ENCODE measurements at regions not wholly inside any gene's neighbourhood (a gene's known extent, or its start where the extent isn't known, plus 50 kb on each side); places are given as distances from the start of the nearest gene placed in this dataset.

DNA sequence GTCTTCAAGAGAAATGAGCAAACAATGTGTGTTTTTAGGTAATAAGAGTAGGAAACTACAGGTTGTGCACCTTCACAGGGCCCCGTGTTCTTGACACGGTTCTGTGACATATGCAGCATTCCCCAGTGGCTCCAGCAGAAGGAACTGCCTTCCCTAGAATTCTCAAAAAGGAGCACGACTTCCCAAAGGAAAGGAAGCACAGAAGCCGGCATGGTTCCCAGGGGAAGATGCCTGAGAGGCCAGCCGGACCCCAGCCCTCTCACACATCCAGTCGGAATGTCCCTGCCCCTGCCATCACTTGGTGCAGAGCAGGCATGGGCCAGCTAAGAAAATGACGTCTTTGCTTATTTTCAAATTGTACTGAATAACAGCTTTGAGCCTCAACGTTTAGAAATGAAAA, 187.3 kb upstream of the NSMCE3 start:
- 86% methylated on average over 8 of the region's 8 CpGs; no CpG with 5 or more reads in 1 of the 2 experiments for WGBS, 2 experiments (ENCODE audit: extremely low coverage in 1 of 2, insufficient coverage in 1 of 2, insufficient read length in 1 of 2, insufficient replicate concordance in 2 of 2, low coverage in 1 of 2, low lambda C conversion rate in 2 of 2, missing lambda C conversion rate in 1 of 2)
- H3K79me2 ChIP-seq (ENCODE audit: control insufficient read depth in 1 of 2, insufficient read depth in 2 of 2, low read length in 2 of 2): no peaks in the 10 kb centered on the region
- no peak overlapping the region for H3K4me3 ChIP-seq (ENCODE audit: extremely low read depth in 1 of 4, insufficient read depth in 2 of 4, low read depth in 3 of 4, low read length in 4 of 4)
- H2BK12ac ChIP-seq (ENCODE audit: low read depth, low read length): no peak overlapping the region
- H3K4ac ChIP-seq (replicated peaks; ENCODE audit: insufficient read length, low read depth, low read length): no peak overlapping the region
- no peak overlapping the region for H4K8ac ChIP-seq (ENCODE audit: extremely low read depth, insufficient read depth, low read length)
- H3K9me3 ChIP-seq (ENCODE audit: insufficient read depth in 2 of 2, low read depth in 1 of 2, low read length in 1 of 2): no peaks in the 10 kb centered on the region
- no peak overlapping the region for H2BK5ac ChIP-seq (ENCODE audit: low read depth, low read length)
- H3K18ac ChIP-seq (ENCODE audit: extremely low read depth, low read length): no peak overlapping the region
- no peak overlapping the region for H2BK15ac ChIP-seq (ENCODE audit: low read length)
- H2AK5ac ChIP-seq (ENCODE audit: low read depth, low read length): no peak overlapping the region
- H2AFZ ChIP-seq (ENCODE audit: low read length): no peak overlapping the region
- POLR2A ChIA-PET (ENCODE audit: partially characterized antibody): no interaction called here
- H2BK120ac ChIP-seq (replicated peaks; ENCODE audit: low read depth, low read length): no peak overlapping the region
- H3K23me2 ChIP-seq (ENCODE audit: low read depth, low read length): no peaks in the 10 kb centered on the region
- no peaks in the 10 kb centered on the region for H3K27me3 ChIP-seq (replicated peaks in 1 of 4; ENCODE audit: control insufficient read depth in 3 of 4, extremely low read depth in 1 of 4, insufficient read depth in 3 of 4, low read length in 3 of 4)
- H3K4me2 ChIP-seq (ENCODE audit: insufficient read depth in 1 of 2, low read depth in 2 of 2, low read length in 2 of 2): no peak overlapping the region
- H3K79me1 ChIP-seq (ENCODE audit: low read depth, low read length): peaks cover 2% of the 10 kb centered on the region; the same call in 1 of the 2 replicates
- no peak overlapping the region for H3K9ac ChIP-seq (replicated peaks in 1 of 4; ENCODE audit: extremely low read depth in 1 of 4, low read depth in 3 of 4, low read length in 3 of 4)
- H2BK20ac ChIP-seq (ENCODE audit: low read length): no peak overlapping the region
- H3K23ac ChIP-seq (ENCODE audit: insufficient read length): no peak overlapping the region
- no peak overlapping the region for H4K5ac ChIP-seq (ENCODE audit: insufficient read length, low read depth, low read length)
- FAIRE-seq (no peak), DNase-seq (ENCODE audit: low read depth in 1 of 2, low spot score in 2 of 2) (no peak)
- CTCF ChIA-PET (ENCODE audit: partially characterized antibody): no interaction called here
- no peak overlapping the region for H3K27ac ChIP-seq (ENCODE audit: low read depth, low read length)
- no peak overlapping the region for H4K91ac ChIP-seq (replicated peaks; ENCODE audit: insufficient read length, low read length)
- no peaks in the 10 kb centered on the region for H3K36me3 ChIP-seq (ENCODE audit: control insufficient read depth in 2 of 4, insufficient read depth in 4 of 4, low read length in 3 of 4)
- peaks cover 0 to 5% (median 0%) of the 10 kb centered on the region in 4 experiments; a peak in 3 of 7 replicates for H3K4me1 ChIP-seq (replicated peaks in 1 of 4; ENCODE audit: control insufficient read depth in 3 of 4, insufficient read depth in 4 of 4, low read length in 3 of 4)
- H4K20me1 ChIP-seq (replicated peaks in 1 of 2; ENCODE audit: control insufficient read depth in 1 of 2, insufficient read depth in 2 of 2, low read length in 2 of 2): no peaks in the 10 kb centered on the region
- H3K14ac ChIP-seq (ENCODE audit: insufficient read length): no peak overlapping the region
- H3K56ac ChIP-seq (replicated peaks; ENCODE audit: insufficient read length, low read depth, low read length): no peak overlapping the region
- TF ChIP-seq KDM4A (IDR thresholded peaks at IDR 0.05; ENCODE audit: low read depth, low read length, severe bottlenecking): no peak
- TF ChIP-seq SP2 (IDR thresholded peaks at IDR 0.05; ENCODE audit: low read length): no peak
- no peak for TF ChIP-seq POU5F1 (IDR thresholded peaks at IDR 0.05; ENCODE audit: low read depth, low read length)
- TF ChIP-seq RAD21 (IDR thresholded peaks at IDR 0.05 in 1 of 2, conservative IDR thresholded peaks at IDR 0.05 in 1 of 2; ENCODE audit: low read depth in 2 of 2, low read length in 2 of 2): no peak
- TF ChIP-seq NRF1 (IDR thresholded peaks at IDR 0.05; ENCODE audit: low read depth, low read length): no peak
- TF ChIP-seq BCL11A (IDR thresholded peaks at IDR 0.05; ENCODE audit: low read depth in 2 of 2, low read length in 2 of 2): no peak
- no peak for TF ChIP-seq CBX8 (IDR thresholded peaks at IDR 0.05; ENCODE audit: borderline replicate concordance, low read depth, low read length)
- no peak for TF ChIP-seq RXRA (IDR thresholded peaks at IDR 0.05; ENCODE audit: insufficient read depth, low read depth, low read length)
- TF ChIP-seq SIRT6 (IDR thresholded peaks at IDR 0.05; ENCODE audit: low read length): no peak
- TF ChIP-seq JUND (IDR thresholded peaks at IDR 0.05; ENCODE audit: low read length): no peak
- no peak for TF ChIP-seq TAF1 (IDR thresholded peaks at IDR 0.05; ENCODE audit: low read depth, low read length)
- no peak for TF ChIP-seq POLR2AphosphoS5 (IDR thresholded peaks at IDR 0.05; ENCODE audit: low read depth, low read length)

All from H1 (cell line).